LNCAP (cell line): ENCODE measurements at regions not wholly inside any gene's neighbourhood (a gene's known extent, or its start where the extent isn't known, plus 50 kb on each side); places are given as distances from the start of the nearest gene placed in this dataset.

Experiments
- TF ChIP-seq, protein P1 (sequence below): fragments of 450-650 bp; IDR thresholded peaks from 2 replicates; pipeline ENCODE4 v1.5.1; 2017; ENCODE audit warnings: mild to moderate bottlenecking

DNA sequence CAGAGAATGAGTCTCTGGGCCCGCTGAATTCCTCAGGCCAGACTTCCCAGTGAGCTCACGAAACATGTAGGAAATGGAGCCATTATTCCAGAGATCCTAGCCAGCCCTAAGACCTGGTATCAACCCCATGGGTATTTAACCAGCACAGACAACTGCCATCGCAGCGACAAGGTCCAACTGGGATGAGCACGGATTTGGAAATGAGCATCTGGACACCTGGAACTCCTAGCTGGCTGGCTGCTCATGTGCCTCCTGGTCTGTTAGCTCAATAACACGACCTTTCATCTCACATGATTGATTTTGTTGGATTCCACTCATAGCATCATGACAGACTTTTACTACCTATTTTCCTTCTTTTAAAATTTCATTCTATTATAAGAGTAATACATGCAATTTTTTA lies 51.0 kb downstream of the POU3F3 start:
- TF ChIP-seq, protein P1, sequence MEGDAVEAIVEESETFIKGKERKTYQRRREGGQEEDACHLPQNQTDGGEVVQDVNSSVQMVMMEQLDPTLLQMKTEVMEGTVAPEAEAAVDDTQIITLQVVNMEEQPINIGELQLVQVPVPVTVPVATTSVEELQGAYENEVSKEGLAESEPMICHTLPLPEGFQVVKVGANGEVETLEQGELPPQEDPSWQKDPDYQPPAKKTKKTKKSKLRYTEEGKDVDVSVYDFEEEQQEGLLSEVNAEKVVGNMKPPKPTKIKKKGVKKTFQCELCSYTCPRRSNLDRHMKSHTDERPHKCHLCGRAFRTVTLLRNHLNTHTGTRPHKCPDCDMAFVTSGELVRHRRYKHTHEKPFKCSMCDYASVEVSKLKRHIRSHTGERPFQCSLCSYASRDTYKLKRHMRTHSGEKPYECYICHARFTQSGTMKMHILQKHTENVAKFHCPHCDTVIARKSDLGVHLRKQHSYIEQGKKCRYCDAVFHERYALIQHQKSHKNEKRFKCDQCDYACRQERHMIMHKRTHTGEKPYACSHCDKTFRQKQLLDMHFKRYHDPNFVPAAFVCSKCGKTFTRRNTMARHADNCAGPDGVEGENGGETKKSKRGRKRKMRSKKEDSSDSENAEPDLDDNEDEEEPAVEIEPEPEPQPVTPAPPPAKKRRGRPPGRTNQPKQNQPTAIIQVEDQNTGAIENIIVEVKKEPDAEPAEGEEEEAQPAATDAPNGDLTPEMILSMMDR: no peak

DNA sequence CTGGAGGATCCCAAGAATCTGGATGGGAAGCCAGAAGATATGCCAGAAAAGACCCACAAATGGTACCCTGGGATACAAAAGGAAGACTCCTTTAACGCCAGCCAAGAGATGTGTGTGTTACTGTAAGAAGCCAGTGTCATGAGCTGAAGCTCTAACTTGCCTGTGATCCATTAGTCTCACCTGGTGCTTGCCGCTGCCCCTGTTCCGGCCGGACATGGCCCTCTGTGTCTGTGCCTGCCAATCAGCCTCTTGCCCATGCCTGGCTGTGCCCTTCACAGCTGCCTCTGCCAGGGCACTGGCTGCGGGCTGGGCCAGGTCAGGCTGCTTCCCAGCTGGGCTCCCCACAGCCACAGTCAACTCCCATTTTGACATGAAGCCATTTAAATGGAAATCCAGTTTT lies 55.4 kb downstream of the POU3F3 start:
- TF ChIP-seq, protein P1: no peak

DNA sequence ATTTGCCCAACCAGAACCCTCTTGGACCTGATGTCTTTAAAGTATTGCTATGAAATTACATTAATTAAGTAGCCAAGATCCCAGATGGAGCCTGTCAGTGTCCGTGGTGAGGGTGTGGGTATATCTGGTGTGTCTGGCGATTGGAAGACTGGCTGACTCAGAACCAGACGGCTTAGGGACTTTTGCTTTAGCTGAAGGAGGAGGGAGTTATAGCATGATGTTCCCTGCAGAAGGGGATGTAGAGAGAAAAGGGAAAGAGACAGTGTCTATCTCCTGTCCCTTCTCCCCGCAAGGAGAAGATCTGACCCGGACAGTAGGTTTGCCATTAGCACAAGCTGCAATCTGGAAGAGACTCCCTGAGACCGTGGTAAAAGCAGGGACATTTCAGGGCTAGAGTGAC lies 60.6 kb downstream of the POU3F3 start:
- TF ChIP-seq, protein P1: no peak

DNA sequence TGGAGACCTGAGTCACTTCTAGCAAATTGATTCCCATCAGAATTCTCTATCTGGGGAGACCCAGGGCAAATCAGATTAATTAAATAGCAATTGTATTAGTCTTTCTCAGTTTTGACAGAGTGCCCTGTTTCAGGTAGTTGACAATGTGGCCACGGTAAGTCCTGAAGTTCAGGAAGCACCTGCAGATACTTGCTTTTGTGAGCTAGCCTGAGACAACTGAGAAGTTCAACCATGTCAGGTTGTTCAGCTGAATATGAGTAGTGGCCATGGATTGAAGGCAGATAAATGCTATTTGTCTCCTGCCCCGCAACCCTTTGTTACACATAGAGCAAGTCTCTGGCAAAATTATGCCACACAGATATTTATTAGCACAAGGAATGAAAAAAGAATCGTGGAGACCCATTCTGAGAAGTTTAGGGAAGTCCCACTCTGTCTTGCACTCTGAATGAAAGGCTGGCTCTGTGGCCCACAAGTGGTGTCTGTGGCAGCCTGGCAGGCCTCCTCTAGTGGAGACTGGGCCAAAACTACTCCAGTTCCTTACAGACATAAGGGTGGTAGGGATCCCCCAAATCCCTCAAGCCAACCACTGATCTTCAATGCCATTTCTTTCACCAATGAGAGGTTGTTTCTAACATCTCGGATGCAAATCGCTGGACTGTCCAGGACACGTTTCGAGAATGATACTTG lies 61.3 kb downstream of the POU3F3 start:
- TF ChIP-seq, protein P1: no peak

DNA sequence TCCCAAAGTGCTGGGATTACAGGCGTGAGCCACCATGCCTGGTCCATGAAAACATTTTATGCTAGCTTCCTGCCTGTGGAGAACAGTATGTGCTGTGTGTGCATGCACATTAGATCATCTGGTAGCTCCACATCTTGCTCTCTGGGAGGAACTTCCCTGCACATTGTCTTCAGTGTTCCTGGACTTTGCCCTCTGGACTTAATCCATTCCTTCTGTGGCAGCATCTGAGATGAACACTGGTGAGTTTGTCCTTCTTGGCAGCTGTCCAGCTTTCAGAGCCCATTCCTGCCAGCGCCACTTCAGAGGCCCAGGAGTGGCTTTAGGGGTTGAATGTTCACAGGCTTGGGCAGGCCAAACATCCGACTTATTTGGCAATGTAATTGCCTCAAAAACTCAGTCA lies 65.2 kb downstream of the POU3F3 start:
- TF ChIP-seq, protein P1: no peak

DNA sequence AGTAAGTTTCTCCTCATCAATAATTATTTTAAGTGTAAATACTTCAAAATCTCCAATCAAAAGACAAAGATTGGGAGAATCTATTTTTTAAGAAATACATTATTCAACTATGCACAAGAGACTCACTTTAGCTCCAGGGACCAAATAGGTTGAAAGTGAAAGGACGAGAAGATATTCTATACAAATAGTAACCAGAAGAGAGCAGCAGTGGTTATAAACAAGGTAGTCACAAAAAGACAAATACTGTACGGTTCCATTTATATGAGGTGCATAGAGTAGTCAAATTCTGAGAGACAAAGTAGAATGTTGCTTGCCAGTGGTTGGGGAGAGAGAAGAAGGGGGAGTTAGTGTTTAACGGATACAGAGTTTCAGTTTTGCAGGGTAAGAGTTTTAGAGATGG lies 69.8 kb downstream of the POU3F3 start:
- TF ChIP-seq, protein P1: no peak; the same call in 1 of the 2 replicates

DNA sequence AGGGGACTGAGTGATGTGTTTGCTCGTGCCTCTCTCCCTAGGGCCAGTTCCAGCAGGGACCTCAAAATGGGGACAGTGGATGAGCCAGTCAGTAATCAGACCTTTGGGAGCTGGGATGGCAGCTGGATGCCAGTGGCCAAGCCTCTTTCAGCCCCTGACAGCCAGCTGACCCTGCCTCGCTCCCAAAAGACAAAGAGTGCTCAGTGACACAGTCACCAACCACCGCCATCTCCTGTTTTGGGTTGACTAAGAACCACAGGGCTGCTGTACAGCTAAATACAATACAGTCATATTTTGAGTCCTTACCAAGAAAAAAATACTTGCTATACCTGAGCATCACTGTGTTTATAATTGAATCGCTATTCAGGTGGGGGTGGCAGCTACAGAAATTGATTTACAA lies 75.7 kb downstream of the POU3F3 start:
- TF ChIP-seq, protein P1: no peak

DNA sequence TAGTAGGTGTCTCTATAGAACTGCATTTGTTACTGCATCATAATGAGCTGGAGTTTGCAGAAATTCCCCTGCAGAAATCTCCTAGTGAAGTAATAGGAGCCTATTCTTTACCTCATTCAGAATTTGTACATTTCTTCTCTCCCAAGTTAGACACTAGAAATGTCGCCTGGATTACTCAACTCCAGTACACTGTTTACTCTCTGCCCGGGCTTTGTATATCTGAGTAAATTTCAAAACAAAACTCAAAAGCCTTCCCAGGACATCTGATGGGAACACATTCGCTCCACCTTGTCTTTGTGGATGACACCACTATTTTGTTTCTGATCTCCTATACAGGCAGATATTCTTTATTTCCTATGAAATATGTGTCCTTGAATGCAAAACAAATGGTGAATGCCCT lies 76.8 kb downstream of the POU3F3 start:
- TF ChIP-seq, protein P1: no peak
